GM12865 (cell line): ENCODE measurements at regions not wholly inside any gene's neighbourhood (a gene's known extent, or its start where the extent isn't known, plus 50 kb on each side); places are given as distances from the start of the nearest gene placed in this dataset.
"Not testable (repeated sequence)": the region's sequence is repeated elsewhere in the genome, so short reads cannot be mapped to it uniquely, and the experiment has no call there.

Experiments
- DNase-seq: peaks from one replicate; pipeline ENCODE4 v3.0.0; 2010; ENCODE audit warnings: low read depth
- H3K4me3 ChIP-seq: 2 replicates; pipeline ENCODE4 v1.5.1; 2011; ENCODE audit warnings: mild to moderate bottlenecking, low read depth, low read length, control low read depth
- TF ChIP-seq, protein P1 (sequence below): IDR thresholded peaks from 2 replicates; pipeline ENCODE4 v1.5.1; 2011; ENCODE audit warnings: low read length, control low read depth, low read depth, inconsistent platforms; ENCODE audit not compliant: insufficient read depth; ENCODE audit errors: missing control alignments

- DNase-seq: no peak
- TF ChIP-seq, protein P1, sequence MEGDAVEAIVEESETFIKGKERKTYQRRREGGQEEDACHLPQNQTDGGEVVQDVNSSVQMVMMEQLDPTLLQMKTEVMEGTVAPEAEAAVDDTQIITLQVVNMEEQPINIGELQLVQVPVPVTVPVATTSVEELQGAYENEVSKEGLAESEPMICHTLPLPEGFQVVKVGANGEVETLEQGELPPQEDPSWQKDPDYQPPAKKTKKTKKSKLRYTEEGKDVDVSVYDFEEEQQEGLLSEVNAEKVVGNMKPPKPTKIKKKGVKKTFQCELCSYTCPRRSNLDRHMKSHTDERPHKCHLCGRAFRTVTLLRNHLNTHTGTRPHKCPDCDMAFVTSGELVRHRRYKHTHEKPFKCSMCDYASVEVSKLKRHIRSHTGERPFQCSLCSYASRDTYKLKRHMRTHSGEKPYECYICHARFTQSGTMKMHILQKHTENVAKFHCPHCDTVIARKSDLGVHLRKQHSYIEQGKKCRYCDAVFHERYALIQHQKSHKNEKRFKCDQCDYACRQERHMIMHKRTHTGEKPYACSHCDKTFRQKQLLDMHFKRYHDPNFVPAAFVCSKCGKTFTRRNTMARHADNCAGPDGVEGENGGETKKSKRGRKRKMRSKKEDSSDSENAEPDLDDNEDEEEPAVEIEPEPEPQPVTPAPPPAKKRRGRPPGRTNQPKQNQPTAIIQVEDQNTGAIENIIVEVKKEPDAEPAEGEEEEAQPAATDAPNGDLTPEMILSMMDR: no peak
- H3K4me3 ChIP-seq: no peak overlapping the region
These were observed 101.8 kb upstream of the LARP1 start for GRCh38 chr5:154653418-154653763.

- DNase-seq: no peak
- no peak overlapping the region for H3K4me3 ChIP-seq
- TF ChIP-seq, protein P1: no peak
These were observed 102.3 kb upstream of the LARP1 start for GRCh38 chr5:154652746-154653417.

- DNase-seq, H3K4me3 ChIP-seq: not testable (repeated sequence)
These were observed 103.4 kb upstream of the LARP1 start for GRCh38 chr5:154651795-154652194.

- no peak for DNase-seq
- H3K4me3 ChIP-seq: no peak overlapping the region
- TF ChIP-seq, protein P1: no peak
These were observed 106.5 kb upstream of the LARP1 start for GRCh38 chr5:154648706-154649105.

GRCh38 chr5:154648229-154648628 lies 106.9 kb upstream of the LARP1 start:
- DNase-seq: no peak
- no peak overlapping the region for H3K4me3 ChIP-seq
- TF ChIP-seq, protein P1: no peak

- no peak for DNase-seq
- no peak overlapping the region; the same call in 1 of the 2 replicates for H3K4me3 ChIP-seq
- TF ChIP-seq, protein P1: no peak
These were observed 107.4 kb upstream of the LARP1 start for GRCh38 chr5:154647761-154648145.

GRCh38 chr5:154647114-154647760 lies 107.9 kb upstream of the LARP1 start:
- DNase-seq: no peak
- H3K4me3 ChIP-seq: peak overlapping the region; percentile 18
- TF ChIP-seq, protein P1: no peak
